Motor neuron (in vitro differentiated cells): ENCODE measurements at regions not wholly inside any gene's neighbourhood (a gene's known extent, or its start where the extent isn't known, plus 50 kb on each side); places are given as distances from the start of the nearest gene placed in this dataset.
A peak's percentile ranks its signal among the peaks of the same experiment; 100 is the strongest.
"Not testable (repeated sequence)": the region's sequence is repeated elsewhere in the genome, so short reads cannot be mapped to it uniquely, and the experiment has no call there.

Experiments used
- ATAC-seq, 8 experiments: fragments of 200-7000 bp; cut with Tn5 transposase; replicated peaks in 6 of 8; 2 replicates each; pipeline ENCODE4 v1.8.0; 2021; ENCODE audit warnings: mild to moderate bottlenecking in 8 of 8, moderate library complexity in 8 of 8
- H3K27ac ChIP-seq, 2 donors: fragments of 250-450 bp; sonication (Bioruptor Pico); 2 replicates each; pipeline ENCODE4 v1.9.0; 2021; ENCODE audit warnings: antibody characterized with exemption in 2 of 2, mild to moderate bottlenecking in 2 of 2, moderate library complexity in 1 of 2
- H3K4me1 ChIP-seq, 2 donors: fragments of 250-450 bp; sonication (Bioruptor Pico); replicated peaks in 1 of 2; 2 replicates each; pipeline ENCODE4 v1.6.1; 2021; ENCODE audit warnings: antibody characterized with exemption in 2 of 2, mild to moderate bottlenecking in 2 of 2, moderate library complexity in 1 of 2
- H3K4me3 ChIP-seq, 5 donors: fragments of 250-450 bp; sonication (Bioruptor Pico); 2 replicates each; pipeline ENCODE4 v1.9.0; 2021; ENCODE audit warnings: antibody characterized with exemption in 5 of 5, mild to moderate bottlenecking in 5 of 5, moderate library complexity in 4 of 5
- WGBS, 10 experiments: fragments of 450-650 bp; shearing (Covaris generic); methylation state at CpG; one replicate each; pipeline ENCODE4 v1.0.0; 2022; 5-methylcytosine and 5-hydroxymethylcytosine counted together
- in situ Hi-C, 9 experiments: fragments of 400-800 bp; cut with MboI; loops; one replicate each; pipeline ENCODE4 v1.15.0; 2021; ENCODE audit warnings: low sequenced_read_pairs in 9 of 9, low pct_unique_long_range_greater_than_20kb in 2 of 9; ENCODE audit not compliant: unreplicated experiment in 9 of 9

DNA sequence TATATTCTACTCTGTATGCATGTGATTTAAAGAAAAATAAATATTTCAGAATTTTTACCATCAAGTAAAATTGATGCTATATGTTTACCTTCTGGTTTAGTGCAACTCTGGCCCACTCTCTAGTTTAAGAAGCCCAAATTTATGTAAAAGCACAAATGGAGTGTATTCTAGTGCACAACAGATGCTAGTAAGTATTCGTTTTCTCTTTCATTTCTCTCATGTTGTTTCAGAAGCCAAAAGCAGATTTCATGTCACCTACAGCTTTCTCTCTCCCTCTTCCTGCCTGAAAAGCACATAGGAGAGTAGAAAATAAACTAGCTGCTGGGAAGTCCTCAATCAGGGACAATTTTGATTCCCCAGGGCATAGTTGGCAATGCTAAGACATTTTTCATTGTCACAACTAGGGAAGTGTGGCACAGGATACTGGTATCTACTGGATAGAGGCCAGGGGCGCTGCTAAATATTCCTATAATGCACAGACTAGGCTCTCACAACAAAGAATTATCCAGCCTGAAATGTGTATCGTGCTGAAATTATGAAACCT is 147.4 kb upstream of the ARHGEF26 start:
- Histone ChIP-seq H3K4me1 (peaks cover 9 to 11% of the 10 kb centered on the region in 2 donors), H3K27ac (no peak overlapping the region), H3K4me3 (no peak overlapping the region)
- 0 to 100% (median 40%) methylated on average over 1 to 3 of the region's 3 CpGs; no CpG with 5 or more reads in 1 of the 10 experiments for WGBS, 10 experiments
- in situ Hi-C loops: loop anchor here in 1 of 9 experiments (25.0 kb wide), 1 partner anchor 936 kb away; no protein-coding TSS in a partner anchor
- ATAC-seq: no peak

DNA sequence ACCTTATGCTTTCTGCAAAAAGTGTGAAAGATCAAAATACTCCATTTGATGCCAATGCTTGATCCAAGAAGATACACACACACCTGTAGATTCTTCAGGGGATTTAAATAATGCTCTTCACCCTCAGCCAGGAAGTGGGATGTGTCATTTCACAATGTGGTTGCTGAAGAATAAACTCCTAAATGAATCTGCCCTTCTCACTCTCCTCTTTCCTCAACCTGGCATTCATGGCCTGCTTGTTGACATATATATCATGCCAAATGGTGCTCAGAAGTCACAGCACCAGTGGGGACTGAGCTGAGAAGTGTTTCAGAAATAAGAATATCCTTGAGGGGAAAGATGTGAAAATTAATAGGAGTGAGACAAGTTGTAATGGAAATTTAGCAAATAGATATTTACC is 146.6 kb upstream of the ARHGEF26 start:
- Histone ChIP-seq H3K4me3 (no peak overlapping the region), H3K27ac (no peak overlapping the region), H3K4me1 (peaks cover 9 to 11% of the 10 kb centered on the region in 2 donors)
- ATAC-seq: no peak
- in situ Hi-C loops: loop anchor here in 1 of 9 experiments (25.0 kb wide), 1 partner anchor 937 kb away; no protein-coding TSS in a partner anchor

DNA sequence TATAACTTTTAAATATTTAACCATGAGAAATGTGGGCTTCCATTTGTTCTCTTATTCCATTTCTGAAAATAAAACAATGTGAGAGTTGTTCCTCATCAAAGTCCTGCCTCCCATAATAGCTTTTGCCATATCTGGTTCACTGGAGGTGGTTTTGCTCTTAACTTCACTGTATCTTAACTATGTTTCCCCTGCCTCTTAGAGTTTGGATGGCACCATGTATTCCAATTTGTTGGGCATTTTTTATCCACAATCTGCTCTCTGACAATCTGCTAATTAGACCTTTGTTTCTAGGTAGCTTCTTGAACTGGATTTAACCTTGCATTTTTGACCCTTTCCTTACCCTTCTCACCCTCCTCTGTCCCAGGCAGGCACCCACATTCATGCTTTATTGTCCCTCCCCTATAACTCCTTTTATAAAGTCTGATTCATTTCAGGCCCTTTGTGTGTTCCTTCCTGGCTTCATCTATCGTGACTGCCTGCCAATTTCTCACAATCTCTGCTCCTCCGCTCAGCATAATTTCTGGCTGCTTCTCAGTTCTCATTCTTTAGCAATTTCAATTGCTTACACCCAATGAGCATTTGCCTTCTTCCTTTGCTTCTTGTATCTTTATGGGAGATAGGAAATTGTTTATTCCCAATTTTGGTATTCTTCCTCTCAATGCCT is 144.2 kb upstream of the ARHGEF26 start:
- ATAC-seq: peak in 5 of 8 experiments; percentile 31 to 69 (median 52)
- WGBS, 10 experiments: 0 to 67% (median 23%) methylated on average over 1 to 2 of the region's 2 CpGs; no CpG with 5 or more reads in 1 of the 10 experiments
- no peak overlapping the region for H3K27ac ChIP-seq

GRCh38 chr3:153978006-153978405 is 143.2 kb upstream of the ARHGEF26 start:
- in situ Hi-C loops: no loop called here
- Histone ChIP-seq H3K4me1 (peaks cover 9 to 11% of the 10 kb centered on the region in 2 donors), H3K4me3 (no peak overlapping the region), H3K27ac (no peak overlapping the region)
- 25 to 100% (median 94%) methylated on average over 1 of the region's 1 CpG; no CpG with 5 or more reads in 2 of the 10 experiments for WGBS, 10 experiments
- ATAC-seq: no peak

More for the DNA sequence above, 144.2 kb upstream of the ARHGEF26 start:
- Histone ChIP-seq H3K4me3 (no peak overlapping the region), H3K4me1 (peaks cover 9 to 11% of the 10 kb centered on the region in 2 donors)
- in situ Hi-C loops: no loop called here

GRCh38 chr3:153979418-153980251 is 141.6 kb upstream of the ARHGEF26 start:
- no peak overlapping the region for H3K27ac ChIP-seq
- H3K4me3 ChIP-seq: no peak overlapping the region
- 14 to 100% (median 80%) methylated on average over 1 to 3 of the region's 6 CpGs for WGBS, 10 experiments
- in situ Hi-C loops: no loop called here
- peaks cover 9 to 11% of the 10 kb centered on the region in 2 donors for H3K4me1 ChIP-seq
- ATAC-seq: no peak

DNA sequence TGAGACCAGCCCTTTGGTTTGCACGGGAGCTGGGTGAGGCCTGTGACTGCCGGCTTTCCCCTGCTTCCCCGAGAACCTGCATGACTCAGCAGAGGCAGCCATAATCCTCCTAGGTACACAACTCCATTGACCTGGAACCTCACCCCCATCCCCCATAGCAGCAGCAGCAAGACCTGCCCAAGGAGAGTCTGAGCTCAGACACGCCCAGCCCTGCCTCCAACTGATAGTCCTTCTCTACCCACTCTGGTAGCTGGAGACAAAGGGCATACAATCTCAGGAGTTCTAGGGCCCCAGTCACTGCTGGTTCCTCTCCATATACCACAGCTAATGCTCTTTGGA is 141.0 kb upstream of the ARHGEF26 start:
- ATAC-seq: no peak
- in situ Hi-C loops: no loop called here
- no peak overlapping the region for H3K27ac ChIP-seq
- no peak overlapping the region for H3K4me3 ChIP-seq
- WGBS, 10 experiments: 100% methylated on average over 1 to 2 of the region's 4 CpGs; no CpG with 5 or more reads in 7 of the 10 experiments
- H3K4me1 ChIP-seq: peaks cover 9 to 11% of the 10 kb centered on the region in 2 donors

GRCh38 chr3:153997364-153997763 is 123.8 kb upstream of the ARHGEF26 start:
- H3K4me3 ChIP-seq, in situ Hi-C loops, H3K4me1 ChIP-seq, H3K27ac ChIP-seq: not testable (repeated sequence)
- peak in 3 of 8 experiments; percentile 59 to 82 (median 68) for ATAC-seq
- WGBS, 10 experiments: no CpG with 5 or more reads among the region's 1 CpG

DNA sequence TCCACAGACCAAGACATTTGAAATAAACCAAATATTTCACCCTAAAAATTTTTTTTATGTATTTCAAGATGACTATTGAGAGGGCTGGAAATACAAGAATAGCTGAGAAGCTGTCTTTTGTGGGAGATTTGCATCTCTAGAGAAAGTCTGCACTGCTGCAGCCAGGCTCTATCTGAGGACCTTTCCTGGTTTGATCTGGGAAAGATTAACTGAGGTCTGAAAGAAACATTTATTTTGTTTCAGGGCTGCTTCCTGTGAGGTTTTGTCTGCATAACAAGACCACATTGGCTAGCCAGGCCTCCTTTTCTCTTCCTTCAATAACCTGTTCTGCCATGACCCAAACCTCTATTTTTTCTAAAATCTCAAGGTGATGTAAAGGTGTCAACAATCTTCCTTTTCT is 117.5 kb upstream of the ARHGEF26 start:
- in situ Hi-C loops: loop anchor here in 1 of 9 experiments (25.0 kb wide), 1 partner anchor 234 kb away; no protein-coding TSS in a partner anchor
- Histone ChIP-seq H3K27ac (no peak overlapping the region), H3K4me1 (peaks cover 0 to 2% of the 10 kb centered on the region in 2 donors), H3K4me3 (no peak overlapping the region)
- no peak for ATAC-seq

DNA sequence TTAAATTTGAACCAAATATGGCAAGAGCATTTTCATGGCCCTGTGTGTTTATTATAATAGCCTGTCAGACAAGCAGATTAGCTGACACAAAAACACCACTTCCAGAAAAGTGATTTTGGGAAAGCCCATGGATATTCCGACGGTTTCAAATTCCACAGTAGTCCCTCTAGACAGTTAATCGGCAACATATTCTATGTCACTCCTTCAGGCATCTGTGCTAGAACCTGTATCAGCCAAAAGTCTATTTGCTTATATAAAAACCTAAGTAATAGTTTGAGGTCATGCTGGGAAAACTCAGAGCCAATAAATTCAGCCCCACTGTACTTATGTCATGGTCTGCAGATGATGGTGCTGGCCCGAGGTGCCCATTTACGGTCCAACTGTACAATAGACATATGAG is 110.2 kb upstream of the ARHGEF26 start:
- Histone ChIP-seq H3K27ac (no peak overlapping the region), H3K4me1 (no peaks in the 10 kb centered on the region), H3K4me3 (no peak overlapping the region)
- in situ Hi-C loops: loop anchor here in 1 of 9 experiments (25.0 kb wide), 1 partner anchor 226 kb away; no protein-coding TSS in a partner anchor
- no peak for ATAC-seq
- 67 to 90% (median 76%) methylated on average over 2 to 5 of the region's 5 CpGs; no CpG with 5 or more reads in 4 of the 10 experiments for WGBS, 10 experiments

GRCh38 chr3:154013736-154014135 is 107.5 kb upstream of the ARHGEF26 start:
- H3K4me3 ChIP-seq: no peak overlapping the region
- H3K27ac ChIP-seq: no peak overlapping the region
- in situ Hi-C loops: loop anchor here in 1 of 9 experiments (25.0 kb wide), 1 partner anchor 224 kb away; no protein-coding TSS in a partner anchor
- no peak for ATAC-seq
- no peaks in the 10 kb centered on the region for H3K4me1 ChIP-seq
- WGBS, 10 experiments: 47 to 100% (median 79%) methylated on average over 1 to 4 of the region's 4 CpGs

- 20 to 93% (median 61%) methylated on average over 1 to 4 of the region's 4 CpGs for WGBS, 10 experiments
- H3K4me1 ChIP-seq: no peaks in the 10 kb centered on the region
- no peak overlapping the region for H3K27ac ChIP-seq
- ATAC-seq: no peak
- in situ Hi-C loops: loop anchor here in 1 of 9 experiments (25.0 kb wide), 1 partner anchor 222 kb away; no protein-coding TSS in a partner anchor
- no peak overlapping the region for H3K4me3 ChIP-seq
Observed at GRCh38 chr3:154015307-154015706, 105.9 kb upstream of the ARHGEF26 start.

- Histone ChIP-seq H3K4me1 (peaks cover 0 to 2% of the 10 kb centered on the region in 2 donors), H3K4me3 (no peak overlapping the region), H3K27ac (no peak overlapping the region)
- 0 to 84% (median 56%) methylated on average over 1 to 3 of the region's 3 CpGs; no CpG with 5 or more reads in 1 of the 10 experiments for whole genome bisulfite sequencing, 10 experiments
- in situ Hi-C loops: loop anchor here in 1 of 9 experiments (25.0 kb wide), 1 partner anchor 219 kb away; no protein-coding TSS in a partner anchor
- peak in 2 of 8 experiments; percentile 47 to 67 for ATAC-seq
Observed at GRCh38 chr3:154018100-154018696, 103.0 kb upstream of the ARHGEF26 start.
